Uterus (tissue), 3 donors: ENCODE measurements at regions not wholly inside any gene's neighbourhood (a gene's known extent, or its start where the extent isn't known, plus 50 kb on each side); places are given as distances from the start of the nearest gene placed in this dataset.

Source experiments
- DNase-seq, 2 donors: peaks; one replicate each; pipeline ENCODE4 v3.0.0-alpha.2; 2019 to 2020
- H3K27ac ChIP-seq, 2 donors: fragments of 200-600 bp; sonication (generic); 1 replicate in 1 of 2; 2 replicates in 1 of 2; pipeline ENCODE4 v1.5.1; 2016 to 2018
- H3K27me3 ChIP-seq, 2 donors: fragments of 200-600 bp; sonication (generic); one replicate each; pipeline ENCODE4 v1.5.1; 2018 to 2019; ENCODE audit warnings: control low read depth in 1 of 2
- H3K36me3 ChIP-seq, 2 donors: fragments of 200-600 bp; sonication (generic); one replicate each; pipeline ENCODE4 v1.5.1; 2019; ENCODE audit warnings: control low read depth in 1 of 2
- H3K4me1 ChIP-seq, 2 donors: fragments of 200-600 bp; sonication (generic); one replicate each; pipeline ENCODE4 v1.5.1; 2018 to 2019; ENCODE audit warnings: control low read depth in 1 of 2
- H3K4me3 ChIP-seq, 2 donors: fragments of 200-600 bp; sonication (generic); 1 replicate in 1 of 2; 2 replicates in 1 of 2; pipeline ENCODE4 v1.5.1; 2018 to 2019; ENCODE audit warnings: mild to moderate bottlenecking in 1 of 2
- H3K9me3 ChIP-seq, 2 donors: fragments of 200-600 bp; sonication (generic); one replicate each; pipeline ENCODE4 v1.5.1; 2019; ENCODE audit warnings: control low read depth in 1 of 2
- CTCF ChIP-seq, 4 experiments: fragments of 200-600 bp in 2 of 4; fragments of 450-650 bp in 2 of 4; sonication (generic) in 2 of 4; IDR thresholded peaks; one replicate each; pipeline ENCODE4 v1.5.1; 2016 to 2019; ENCODE audit warnings: antibody characterized with exemption in 4 of 4, mild to moderate bottlenecking in 2 of 4, moderate library complexity in 1 of 4
- POLR2A ChIP-seq, 2 donors: fragments of 450-650 bp; IDR thresholded peaks; one replicate each; pipeline ENCODE4 v1.6.1; 2016; ENCODE audit warnings: antibody characterized with exemption in 2 of 2, mild to moderate bottlenecking in 1 of 2, moderate library complexity in 1 of 2
- intact Hi-C: fragments of 100-400 bp; cut with DNase I; formaldehyde crosslinking; loops from one replicate; pipeline ENCODE4 v1.15.1; 2023; ENCODE audit warnings: low total_unique reads
- donor health status: DM: yes; HTN: yes; CAD: no.

DNA sequence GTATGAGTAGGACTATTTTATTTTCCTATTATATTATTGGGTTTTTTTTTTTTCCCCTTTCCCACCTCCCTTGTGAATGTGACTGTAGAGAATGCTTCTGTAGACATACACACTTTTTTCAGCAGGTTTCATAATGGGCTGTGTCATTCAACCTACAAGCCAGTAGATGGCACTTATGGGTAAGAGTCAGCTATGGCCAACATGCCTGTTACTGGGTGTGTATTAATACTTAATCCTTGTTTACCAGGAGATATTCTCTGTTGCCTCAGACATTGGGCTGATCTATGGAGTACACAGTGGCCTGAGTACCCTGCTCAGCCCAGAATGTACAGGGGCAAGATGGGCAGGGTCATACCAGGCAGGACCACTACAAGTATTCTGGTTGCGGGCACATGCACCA lies 382.5 kb downstream of the EPHA7 start:
- Histone ChIP-seq H3K27me3 (no peaks in the 10 kb centered on the region), H3K27ac (no peak overlapping the region), H3K9me3 (peaks cover 0 to 5% of the 10 kb centered on the region in 2 donors), H3K4me3 (no peak overlapping the region), H3K4me1 (no peaks in the 10 kb centered on the region), H3K36me3 (no peaks in the 10 kb centered on the region)
- intact Hi-C loops, result no loop called here
- DNase-seq, result no peak
- no peak for TF ChIP-seq POLR2A (IDR thresholded peaks at IDR 0.05)

DNA sequence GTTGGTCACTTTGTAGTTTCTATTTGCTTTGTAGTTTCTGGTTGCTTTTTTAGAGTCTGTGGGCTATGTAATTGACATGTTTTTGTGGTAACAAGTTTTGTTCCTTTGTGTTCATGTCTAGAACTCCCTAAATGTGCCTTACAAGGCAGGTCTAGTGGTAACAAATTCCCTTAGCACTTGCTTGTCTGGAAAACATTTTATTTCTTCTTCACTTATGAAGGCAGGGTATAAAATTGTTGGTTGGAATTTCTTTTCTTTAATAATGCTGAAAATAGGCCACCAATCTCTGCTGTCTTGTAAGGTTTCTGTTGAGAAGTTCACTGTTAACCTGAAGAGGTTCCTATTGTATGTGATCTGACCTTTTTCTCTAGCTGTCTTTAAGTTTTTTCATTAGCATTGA lies 383.6 kb downstream of the EPHA7 start:
- intact Hi-C loops, result no loop called here
- no peaks in the 10 kb centered on the region for H3K4me1 ChIP-seq

GRCh38 chr6:93021235-93021915 lies 398.0 kb downstream of the EPHA7 start:
- Histone ChIP-seq H3K36me3 (no peaks in the 10 kb centered on the region), H3K27ac (no peak overlapping the region), H3K27me3 (no peaks in the 10 kb centered on the region), H3K9me3 (no peaks in the 10 kb centered on the region), H3K4me3 (no peak overlapping the region), H3K4me1 (no peaks in the 10 kb centered on the region)
- DNase-seq, result no peak
- no peak for TF ChIP-seq CTCF (IDR thresholded peaks at IDR 0.05)
- TF ChIP-seq POLR2A (IDR thresholded peaks at IDR 0.05), result no peak
- intact Hi-C loops, result no loop called here

More for the DNA sequence above, 383.6 kb downstream of the EPHA7 start:
- Histone ChIP-seq H3K4me3 (no peak overlapping the region), H3K27me3 (no peaks in the 10 kb centered on the region), H3K27ac (no peak overlapping the region), H3K9me3 (peaks cover 0 to 5% of the 10 kb centered on the region in 2 donors), H3K36me3 (no peaks in the 10 kb centered on the region)
- TF ChIP-seq CTCF (IDR thresholded peaks at IDR 0.05), result no peak
- no peak for DNase-seq

- H3K4me1 ChIP-seq, result no peaks in the 10 kb centered on the region
- no peak overlapping the region for H3K27ac ChIP-seq
- no peaks in the 10 kb centered on the region for H3K36me3 ChIP-seq
- intact Hi-C loops, result no loop called here
- TF ChIP-seq CTCF (IDR thresholded peaks at IDR 0.05), result no peak
- TF ChIP-seq POLR2A (IDR thresholded peaks at IDR 0.05), result no peak
- no peak overlapping the region for H3K4me3 ChIP-seq
- H3K27me3 ChIP-seq, result no peaks in the 10 kb centered on the region
- no peaks in the 10 kb centered on the region for H3K9me3 ChIP-seq
- DNase-seq, result no peak
Measured at GRCh38 chr6:93017626-93018025, 401.7 kb downstream of the EPHA7 start.

DNA sequence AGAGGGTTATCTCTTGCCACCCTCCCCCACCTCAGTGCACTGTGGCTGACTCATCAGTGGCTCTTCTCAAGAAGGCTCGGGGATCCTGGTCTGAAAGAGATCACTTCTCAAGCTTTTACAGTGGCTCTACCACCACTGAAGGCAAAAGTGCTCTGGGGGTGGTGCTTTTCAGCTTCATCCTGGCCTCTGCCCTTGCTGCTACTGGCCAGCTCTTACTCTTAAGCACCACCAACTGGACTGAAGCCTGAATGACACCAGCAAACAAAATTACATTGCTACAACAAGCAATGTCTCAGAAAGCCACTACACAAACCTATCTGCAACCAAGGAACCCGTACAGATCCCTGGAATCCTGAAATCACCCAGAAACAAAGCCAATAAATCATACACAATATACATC lies 402.1 kb downstream of the EPHA7 start:
- H3K4me1 ChIP-seq, result no peaks in the 10 kb centered on the region
- no peaks in the 10 kb centered on the region for H3K9me3 ChIP-seq
- H3K4me3 ChIP-seq, result no peak overlapping the region
- DNase-seq, result no peak
- intact Hi-C loops, result no loop called here
- no peak for TF ChIP-seq POLR2A (IDR thresholded peaks at IDR 0.05)
- no peak for TF ChIP-seq CTCF (IDR thresholded peaks at IDR 0.05)
- H3K36me3 ChIP-seq, result no peaks in the 10 kb centered on the region
- no peak overlapping the region for H3K27ac ChIP-seq
- no peaks in the 10 kb centered on the region for H3K27me3 ChIP-seq

DNA sequence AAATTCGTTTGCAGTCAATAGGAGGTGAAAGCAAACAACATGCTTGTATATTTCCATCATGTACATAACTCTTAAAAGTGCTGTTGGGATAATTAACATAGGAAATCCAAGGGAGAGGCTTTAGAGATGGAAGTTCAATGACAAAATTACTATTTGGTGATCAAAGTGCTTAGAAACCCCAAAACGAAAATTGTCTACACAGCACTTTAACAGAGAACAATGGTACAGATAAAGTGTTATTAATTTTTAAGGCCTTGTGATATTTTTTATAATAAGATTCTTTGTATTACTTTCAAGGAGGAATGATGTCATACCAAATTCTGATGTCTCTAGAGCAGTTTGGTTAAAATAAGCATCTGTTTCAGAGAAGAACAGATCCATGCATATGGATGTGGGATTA lies 406.3 kb downstream of the EPHA7 start:
- DNase-seq, result no peak
- Histone ChIP-seq H3K27me3 (no peaks in the 10 kb centered on the region), H3K36me3 (no peaks in the 10 kb centered on the region), H3K27ac (no peak overlapping the region), H3K4me3 (no peak overlapping the region), H3K9me3 (no peaks in the 10 kb centered on the region), H3K4me1 (no peaks in the 10 kb centered on the region)
- TF ChIP-seq POLR2A (IDR thresholded peaks at IDR 0.05) (no peak), CTCF (IDR thresholded peaks at IDR 0.05) (no peak)
- intact Hi-C loops, result no loop called here
